HG03565 (cell line): ENCODE measurements at regions not wholly inside any gene's neighbourhood (a gene's known extent, or its start where the extent isn't known, plus 50 kb on each side); places are given as distances from the start of the nearest gene placed in this dataset.
"Not testable (repeated sequence)": the region's sequence is repeated elsewhere in the genome, so short reads cannot be mapped to it uniquely, and the experiment has no call there.

Experiments used
- ATAC-seq: cut with Tn5 transposase; IDR thresholded peaks from one replicate; pipeline ENCODE4 v1.9.1; 2021; ENCODE audit warnings: mild to moderate bottlenecking, moderate library complexity; ENCODE audit not compliant: unreplicated experiment

DNA sequence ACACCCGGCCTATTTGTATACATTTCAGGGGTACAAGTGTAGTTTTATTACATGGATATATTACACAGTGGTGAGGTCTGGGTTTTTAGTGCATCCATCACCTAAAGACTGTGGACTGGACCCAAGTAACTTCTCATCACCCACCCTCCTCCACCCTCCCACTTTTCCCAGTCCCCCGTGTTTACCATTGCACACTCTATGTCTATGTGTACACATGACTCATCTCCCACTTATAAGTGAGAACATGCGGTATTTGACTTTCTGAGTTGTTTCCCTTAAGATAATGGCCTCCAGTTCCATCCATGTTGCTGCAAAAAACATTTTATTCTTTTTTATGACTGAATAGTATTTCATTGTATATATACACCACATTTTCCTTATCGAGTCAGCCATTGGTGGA, 98.9 kb upstream of the WAC start:
- ATAC-seq: no peak

DNA sequence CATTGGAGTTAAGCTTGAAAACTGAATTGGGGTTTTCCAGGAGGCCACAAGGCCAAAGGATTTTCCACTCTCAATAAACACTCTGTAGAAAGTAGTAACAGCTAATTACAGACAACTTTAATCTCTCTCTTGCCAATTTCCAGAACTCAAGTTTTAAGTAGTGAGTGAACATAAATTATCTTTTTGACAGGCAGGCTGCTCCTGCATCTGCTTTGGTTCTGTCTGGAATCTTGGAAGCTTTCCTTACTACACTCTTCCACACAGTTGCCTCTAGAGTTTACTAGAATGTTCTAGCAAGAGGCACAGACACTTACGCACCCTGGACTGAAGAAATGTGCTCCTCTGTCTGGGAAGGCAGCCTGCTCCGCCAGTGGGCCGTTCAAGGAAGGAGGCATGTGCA, 90.5 kb upstream of the WAC start:
- ATAC-seq: no peak

DNA sequence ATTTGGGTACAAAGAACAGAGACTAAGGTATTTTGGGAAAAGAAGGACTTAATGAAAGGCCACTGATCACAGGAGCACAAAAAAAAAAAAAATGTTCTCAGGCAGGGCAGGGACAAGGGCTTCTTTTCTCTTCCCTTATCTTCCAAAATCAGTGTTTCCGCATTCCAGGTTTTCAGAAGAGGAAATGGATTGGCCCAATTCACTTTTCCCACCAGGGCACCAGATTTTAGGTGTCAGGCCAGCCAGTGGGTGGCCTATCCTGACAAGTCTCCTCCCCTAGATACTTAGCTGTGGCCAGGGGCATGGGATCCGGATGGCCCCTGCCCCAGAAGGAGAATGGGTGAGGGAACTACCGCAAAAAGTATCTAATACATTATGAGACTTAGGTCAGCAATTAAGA, 88.9 kb upstream of the WAC start:
- ATAC-seq: no peak

DNA sequence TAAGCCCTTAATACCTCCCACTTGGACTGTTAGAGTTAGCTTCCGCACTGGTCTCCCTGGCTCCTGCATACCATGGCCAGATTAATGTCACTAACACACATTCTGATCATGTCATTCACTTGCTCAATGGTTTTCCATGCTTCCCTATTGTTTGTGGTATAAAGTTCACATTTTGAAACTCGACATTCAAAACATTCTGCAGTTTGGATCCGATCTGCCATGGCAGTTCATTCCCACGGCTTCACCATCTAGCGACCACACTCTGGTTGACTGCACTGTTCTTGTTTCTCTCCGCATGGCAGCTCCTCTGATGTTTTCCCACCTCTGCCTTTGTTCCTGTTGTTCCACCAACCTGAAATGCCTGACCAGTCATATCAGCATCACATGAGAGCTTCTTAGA, 87.4 kb upstream of the WAC start:
- no peak for ATAC-seq

DNA sequence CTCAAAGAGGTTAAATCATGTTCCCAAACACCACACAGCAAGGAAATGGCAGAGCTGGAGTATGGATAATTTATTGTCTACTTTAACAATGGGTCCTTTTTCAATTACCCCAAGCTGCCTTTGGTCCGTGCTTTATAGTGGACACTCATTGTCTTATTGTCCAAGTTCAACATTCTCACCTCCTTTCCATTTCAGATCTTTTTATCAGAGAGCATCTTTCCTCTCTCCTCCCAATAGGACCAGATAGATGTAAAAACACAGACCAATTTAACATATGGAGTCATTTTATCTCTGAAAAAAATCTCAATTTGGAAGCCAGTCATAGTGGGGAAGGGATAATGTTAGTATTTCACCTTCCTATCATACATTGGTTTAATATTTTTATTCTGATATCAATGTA, 83.5 kb upstream of the WAC start:
- no peak for ATAC-seq

DNA sequence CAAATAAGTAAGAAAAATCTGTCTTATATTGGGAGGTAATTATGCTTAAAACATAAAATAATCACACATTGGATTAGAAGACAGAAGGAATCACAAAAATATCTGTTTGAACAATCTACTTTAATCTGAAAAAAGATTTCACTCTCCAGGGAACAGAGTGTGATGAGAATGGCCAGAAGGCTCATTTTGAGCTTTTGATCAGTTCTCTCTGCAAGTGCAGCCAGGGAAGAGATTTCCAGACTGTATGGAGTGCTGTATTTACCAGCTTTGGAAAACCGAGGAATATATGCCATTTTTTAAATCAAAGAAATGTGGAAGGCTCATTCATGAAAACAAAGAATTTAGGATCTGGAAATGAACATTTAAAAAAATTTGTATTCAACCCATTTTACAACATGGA, 83.0 kb upstream of the WAC start:
- ATAC-seq: no peak

DNA sequence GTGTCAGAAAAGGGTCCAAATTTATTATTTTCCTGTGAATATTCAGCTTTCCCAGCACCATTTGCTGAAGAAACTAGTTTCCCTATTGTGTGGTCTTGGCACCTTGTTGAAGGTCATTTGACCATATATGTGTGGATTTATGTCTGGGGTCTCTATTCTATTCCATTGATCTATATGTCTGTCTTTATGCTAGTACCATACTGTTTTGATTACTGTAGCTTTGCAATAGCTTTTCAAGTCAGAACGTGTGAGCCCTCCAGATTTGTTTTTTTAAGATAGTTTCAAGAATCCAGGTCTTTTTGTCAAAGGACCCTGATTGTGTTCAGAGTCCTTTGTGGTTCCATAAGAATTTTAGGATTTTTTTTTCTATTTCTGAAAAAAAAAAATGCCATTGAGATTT, 79.0 kb upstream of the WAC start:
- ATAC-seq: no peak

DNA sequence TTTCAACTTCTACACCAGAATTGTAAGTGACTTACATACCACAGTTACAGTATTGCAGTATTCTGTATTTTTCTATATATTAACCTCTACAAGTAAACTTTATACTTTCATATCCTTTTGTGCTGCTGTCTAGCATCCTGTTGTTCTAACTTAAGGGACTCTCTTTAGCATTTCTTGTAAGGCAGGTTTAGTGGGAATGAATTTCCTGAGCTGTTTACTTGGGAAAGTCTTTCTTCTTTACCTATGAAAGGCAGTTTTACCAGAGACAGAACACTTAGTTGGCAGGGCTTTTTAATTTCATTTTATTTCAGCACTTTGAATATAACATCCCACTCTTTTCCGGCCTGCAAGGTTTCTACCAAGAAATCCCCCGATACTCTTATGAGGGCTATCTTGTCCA, 75.8 kb upstream of the WAC start:
- ATAC-seq: no peak

DNA sequence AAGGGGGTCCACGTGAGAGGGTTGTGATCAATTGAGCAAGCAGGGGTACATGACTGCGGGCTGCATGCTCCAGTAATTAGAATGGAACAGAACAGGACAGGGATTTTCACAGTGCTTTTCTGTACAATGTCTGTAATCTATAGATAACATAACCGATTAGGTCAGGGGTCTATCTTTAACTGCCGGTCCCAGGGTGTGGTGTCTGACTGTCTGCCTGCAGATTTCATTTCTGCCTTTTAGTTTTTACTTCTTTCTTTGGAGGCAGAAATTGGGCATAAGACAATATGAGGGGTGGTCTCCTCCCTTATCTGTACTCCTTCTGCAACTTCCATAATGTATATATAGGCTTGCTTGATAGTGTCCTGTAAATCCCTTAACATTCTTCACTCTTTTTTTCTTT, 75.0 kb upstream of the WAC start:
- not testable (repeated sequence) for ATAC-seq

DNA sequence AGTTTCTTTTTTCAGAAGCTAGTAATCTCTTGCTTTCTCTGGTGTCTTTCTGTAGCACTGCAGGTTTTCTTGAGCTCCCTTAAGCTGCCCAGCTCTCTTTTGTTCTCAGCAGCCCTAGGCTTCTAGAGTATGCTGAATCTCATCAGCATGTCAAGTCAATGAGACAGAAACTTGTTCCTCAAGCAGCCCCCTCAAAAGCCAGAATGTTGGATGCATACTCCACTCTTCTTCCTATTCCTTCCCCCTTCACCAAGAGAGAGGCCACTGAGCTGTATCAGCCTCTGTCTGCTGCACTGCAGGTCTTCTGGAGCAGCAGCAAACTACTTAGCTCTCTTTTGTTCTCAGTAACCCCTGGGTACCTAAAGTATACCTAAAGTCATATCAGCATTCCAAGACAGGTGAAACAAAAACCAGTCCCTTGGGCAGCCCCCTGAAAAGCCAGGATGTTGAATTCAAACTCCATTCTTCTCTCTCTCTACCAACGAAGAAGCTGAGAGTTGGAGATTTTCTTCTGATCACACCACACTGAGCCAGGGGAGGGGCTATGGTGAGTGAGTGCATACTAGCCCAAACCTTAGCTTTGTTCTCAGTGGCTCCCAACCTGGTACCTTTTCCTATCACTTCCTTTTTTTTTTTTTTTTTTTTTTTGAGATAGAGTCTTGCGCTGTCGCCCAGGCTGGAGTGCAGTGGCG, 73.3 kb upstream of the WAC start:
- no peak for ATAC-seq

DNA sequence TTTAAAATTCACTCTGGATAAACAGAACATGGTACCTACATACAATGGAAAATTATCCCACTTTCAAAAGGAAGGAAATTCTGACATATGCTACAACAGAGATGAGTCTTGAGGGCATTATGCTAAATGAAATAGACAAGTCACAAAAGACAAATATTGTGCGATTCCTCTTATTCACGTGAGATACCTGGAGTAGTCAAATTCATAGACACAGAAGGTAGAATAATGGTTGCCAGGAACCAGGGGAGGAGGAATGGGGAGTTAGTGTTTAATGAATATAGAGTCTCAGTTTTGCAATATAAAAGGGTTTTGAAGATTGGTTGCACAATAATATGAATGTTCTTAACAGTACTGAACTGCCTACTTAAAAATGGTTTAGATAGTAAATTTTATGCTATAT, 69.8 kb upstream of the WAC start:
- no peak for ATAC-seq

DNA sequence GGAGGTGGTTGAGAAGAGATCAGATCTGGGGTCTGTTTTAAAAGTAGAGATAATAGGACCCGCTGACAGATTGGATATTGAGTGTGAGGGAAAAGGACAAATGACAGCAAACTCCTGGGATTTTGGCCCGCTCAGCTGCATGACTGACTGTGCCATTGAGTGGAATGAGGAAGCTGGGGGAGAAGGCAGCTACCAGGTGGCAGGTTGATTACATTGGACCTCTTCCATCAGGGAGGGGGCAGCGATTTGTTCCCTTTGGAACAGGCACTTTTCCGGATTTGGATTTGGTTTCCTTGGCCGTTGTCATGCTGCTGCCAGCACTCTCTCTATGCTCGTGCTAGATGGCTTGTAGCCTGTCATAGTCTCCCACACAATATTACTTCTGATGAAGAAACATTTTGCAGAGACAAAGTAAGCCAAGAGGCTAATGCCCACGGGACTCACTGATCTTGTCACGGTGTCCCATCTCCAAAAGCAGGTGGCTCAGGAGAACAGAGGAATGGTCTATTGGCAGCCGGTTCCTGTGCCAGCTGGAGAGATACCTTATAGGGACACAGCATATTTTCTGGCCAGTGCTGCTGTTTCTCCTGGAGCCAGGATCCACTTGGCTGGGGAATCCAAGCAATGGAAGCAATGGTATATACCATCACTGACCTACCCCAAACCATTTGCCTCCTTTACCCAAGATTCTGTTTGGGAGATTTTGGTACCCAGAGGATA, 69.1 kb upstream of the WAC start:
- ATAC-seq: no peak

DNA sequence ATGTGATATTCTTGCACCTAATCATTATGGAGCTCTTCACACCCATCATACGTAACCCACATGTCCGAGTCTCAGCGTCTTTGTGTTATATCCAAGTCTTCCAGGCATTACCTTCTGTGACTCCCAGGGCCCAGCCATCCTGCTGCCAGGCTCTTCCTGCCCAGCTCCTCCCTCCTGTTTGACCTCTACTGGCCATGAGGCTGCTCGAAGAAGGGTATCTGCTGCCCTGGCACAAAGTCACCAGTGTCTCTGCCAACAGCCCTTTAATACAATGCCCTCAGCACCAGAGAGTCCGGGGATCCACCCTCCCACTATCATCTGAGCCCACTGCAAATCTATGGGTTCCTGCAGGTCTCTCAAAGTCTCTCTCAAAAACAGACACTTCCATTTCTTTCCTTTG, 65.3 kb upstream of the WAC start:
- no peak for ATAC-seq

DNA sequence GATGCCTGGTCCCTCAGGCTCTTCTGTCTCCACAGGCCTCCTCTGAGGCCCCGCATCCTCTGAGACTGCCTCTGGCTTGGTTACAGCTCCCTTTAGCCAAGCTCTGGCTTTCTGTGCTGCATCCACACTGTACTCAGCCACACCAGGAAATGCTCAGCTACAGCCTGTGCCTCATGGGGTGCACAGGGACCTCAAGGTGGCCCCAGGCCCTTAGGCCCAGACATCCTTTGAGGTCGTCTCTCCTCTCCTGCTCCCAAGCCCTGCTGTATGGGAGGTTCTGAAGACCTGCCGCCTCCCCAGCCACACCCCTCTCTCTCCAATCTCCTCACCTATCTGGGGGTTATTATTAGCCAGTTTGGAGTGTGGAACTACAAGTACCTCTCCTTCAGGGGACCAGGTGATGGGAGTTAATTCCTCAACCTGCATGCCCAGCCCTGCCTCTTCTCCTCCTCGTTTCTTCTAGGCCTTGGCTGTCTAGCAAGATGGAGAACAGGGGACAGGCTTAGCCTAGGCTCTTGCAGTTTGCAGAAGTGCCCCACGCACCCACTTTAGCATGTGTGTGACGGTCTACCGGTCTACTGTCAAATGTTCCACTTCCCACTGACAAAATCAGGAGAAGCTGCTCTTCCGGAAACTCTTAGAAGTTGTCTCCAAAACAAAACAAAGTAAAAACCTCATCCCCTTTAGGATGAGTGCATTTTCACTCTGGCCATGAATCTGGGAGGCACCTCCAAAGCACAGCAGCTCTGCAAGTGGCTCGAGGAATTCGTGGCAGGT, 64.0 kb upstream of the WAC start:
- no peak for ATAC-seq

DNA sequence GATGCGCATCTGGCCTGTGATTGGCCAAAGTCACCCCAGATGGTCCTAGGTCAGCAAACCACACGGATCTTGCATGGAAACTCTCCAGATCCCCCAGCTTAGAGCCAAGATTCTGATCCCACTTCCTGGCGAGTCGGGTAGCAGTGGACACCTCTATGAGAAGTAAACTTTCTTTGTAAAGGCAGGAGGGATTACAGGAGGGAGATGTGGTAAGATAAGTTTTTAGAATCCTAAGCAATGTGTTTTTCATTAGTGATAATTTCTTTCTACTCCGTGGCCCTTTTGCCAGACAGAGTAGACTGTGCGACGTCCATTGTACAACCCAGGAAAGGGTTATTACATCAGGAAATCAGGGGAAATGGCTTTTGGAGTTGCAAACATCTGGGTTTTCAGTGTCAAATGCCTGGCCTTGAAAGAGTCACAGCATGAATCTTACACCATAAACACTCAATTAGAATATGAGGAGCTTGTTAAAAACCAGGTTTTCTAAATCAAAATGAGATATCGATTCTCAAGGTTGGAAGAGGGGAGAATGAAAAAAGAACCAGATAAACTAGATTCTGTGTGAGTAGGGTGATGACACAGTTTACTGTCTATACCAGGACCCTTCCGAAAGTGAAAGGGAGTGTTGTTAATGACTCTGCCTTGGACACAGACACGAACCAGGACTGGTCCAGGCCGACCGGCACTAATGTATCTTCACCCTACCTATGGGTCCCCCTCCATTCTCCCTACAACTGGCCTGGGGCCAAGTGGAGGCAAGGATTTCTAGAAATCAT, 61.9 kb upstream of the WAC start:
- ATAC-seq: no peak

DNA sequence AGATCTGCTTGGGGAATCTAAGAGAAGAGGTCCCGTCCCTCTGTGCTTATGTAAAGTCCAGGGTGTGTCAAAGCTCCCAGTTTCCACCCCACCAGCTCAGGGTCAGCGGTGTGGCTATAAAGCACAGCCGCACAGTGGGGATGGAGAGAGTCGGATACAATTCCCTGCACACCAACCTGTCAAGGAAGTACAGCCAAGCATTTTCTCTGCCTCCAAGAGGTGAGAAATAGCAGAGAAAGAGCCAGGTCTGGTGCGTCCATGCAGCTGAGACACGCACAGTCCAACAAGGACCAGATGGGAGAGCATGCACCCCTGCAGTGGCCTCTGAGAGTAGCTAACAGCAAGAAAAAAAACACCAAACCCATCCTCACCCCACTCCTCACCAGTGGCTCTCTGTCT, 61.3 kb upstream of the WAC start:
- no peak for ATAC-seq

DNA sequence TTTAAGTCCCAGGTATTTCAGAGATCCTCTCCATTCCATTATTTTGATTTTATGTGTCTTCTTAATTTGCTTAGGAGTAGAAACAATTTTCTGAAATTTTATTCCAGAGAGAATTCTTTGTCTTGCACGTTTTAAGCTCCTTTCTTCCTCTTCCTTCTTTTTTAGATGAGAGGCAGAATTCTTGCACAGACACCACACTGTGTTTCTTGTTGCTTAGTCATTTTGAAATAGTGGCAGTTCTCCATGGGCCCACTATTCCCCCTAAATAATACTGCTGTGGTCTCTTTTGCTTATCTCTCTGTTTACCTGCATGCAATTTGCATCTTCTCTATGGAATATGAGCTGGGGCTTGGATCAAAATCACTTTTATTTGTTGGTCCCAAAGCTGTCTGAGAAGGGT, 54.3 kb upstream of the WAC start:
- no peak for ATAC-seq

DNA sequence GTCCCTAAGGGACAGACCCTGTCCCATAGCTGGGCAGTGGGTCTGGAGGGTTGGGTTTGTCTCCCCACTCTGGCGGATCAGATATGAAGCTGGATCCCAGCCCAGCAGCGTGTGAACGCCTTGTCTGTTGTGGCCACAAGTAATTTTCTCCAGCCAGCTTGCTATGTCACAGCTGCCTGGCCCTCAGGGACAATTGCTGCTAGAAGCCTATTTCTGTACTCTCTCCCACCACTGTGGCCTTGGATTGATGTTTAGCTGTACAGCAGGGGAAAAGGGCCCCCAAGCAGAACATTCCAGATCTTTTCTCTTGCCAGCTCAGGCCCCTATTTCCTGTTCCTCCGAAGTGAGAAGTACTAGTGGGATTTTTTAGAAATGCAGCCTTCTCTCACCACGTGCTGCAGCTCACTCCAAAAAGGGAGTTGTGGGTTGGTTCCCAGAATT, 53.5 kb upstream of the WAC start:
- no peak for ATAC-seq

DNA sequence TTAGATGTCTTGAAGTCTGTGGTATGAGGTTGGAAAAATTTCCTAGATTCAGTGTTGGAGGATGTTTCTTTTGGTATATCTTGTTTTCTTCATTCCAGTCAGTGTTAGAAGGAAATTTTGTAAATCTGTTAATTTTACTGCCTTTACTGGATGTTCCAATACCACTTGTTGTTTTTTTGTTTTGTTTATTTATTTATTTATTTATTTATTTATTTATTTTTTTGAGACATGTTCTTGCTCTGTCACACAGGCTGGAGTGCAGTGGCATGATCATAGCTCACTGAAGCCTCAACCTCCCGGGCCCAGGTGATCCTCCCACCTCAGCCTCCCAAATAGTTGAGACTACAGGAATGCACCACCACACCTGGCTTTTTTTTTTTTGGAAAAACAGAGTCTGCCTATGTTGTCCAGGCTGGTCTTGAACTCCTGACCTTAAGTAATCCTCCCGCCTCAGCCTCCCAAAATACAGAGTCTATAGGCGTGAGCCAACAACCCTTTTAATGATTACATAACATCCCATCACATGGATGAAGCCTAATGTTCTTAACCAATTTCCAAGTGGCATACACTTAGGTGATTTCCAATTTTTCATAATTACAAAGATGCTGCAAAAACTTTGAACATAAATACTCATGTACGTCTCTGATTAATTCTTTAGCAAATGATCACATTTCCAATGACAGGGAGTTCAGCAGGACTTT, 52.8 kb upstream of the WAC start:
- no peak for ATAC-seq

DNA sequence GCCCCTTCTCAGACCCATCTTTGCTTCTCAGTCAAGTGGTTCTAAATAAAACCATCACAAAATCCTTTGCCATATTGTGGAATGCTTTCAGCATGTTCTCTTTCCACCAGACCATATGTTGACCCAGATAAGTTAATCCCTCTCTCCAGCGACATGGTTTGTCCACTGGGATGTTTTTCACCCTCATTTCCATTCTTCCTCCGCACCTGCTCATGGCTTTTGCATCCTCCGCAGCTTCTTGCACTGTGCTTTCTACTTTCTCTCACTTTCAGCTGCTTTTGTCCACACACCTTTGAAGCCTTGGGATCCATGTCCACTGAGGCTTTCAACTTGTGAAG, 52.3 kb upstream of the WAC start:
- no peak for ATAC-seq

DNA sequence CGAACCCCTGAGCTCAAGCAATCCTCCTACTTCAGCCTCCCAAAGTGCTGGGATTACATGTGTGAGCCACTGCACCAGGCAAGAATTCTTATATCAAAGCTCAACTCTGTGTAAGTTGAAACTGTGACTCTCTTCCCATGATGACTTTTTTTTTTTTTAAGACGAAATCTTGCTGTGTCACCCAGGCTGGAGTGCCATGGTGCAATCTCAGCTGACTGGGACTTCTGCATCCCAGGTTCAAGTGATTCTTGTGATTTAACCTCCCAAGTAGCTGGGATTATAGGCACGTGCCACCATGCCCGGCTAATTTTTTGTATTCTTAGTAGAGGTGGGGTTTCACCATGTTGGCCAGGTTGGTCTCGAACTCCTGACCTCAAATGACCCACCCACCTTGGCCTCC, 51.6 kb upstream of the WAC start:
- not testable (repeated sequence) for ATAC-seq
